OCI-M2 (cell line): ENCODE measurements at regions not wholly inside any gene's neighbourhood (a gene's known extent, or its start where the extent isn't known, plus 50 kb on each side); places are given as distances from the start of the nearest gene placed in this dataset.

Source experiments
- DNase-seq: peaks from one replicate; lab custom pipeline; 2025; ENCODE audit not compliant: unreplicated experiment; lab: John Stamatoyannopoulos, UW

- no peak for DNase-seq
Observed at GRCh38 chr18:40707797-40708196, 1247.2 kb upstream of the PIK3C3 start.

- DNase-seq = no peak
Observed at GRCh38 chr18:40698129-40698528, 1256.9 kb upstream of the PIK3C3 start.

GRCh38 chr18:40695526-40695925 is 1259.5 kb upstream of the PIK3C3 start:
- no peak for DNase-seq

- DNase-seq = no peak
Observed at GRCh38 chr18:40692871-40693270, 1262.2 kb upstream of the PIK3C3 start.

GRCh38 chr18:40690062-40690461 is 1265.0 kb upstream of the PIK3C3 start:
- no peak for DNase-seq

- DNase-seq = no peak
Observed at GRCh38 chr18:40687399-40687798, 1267.6 kb upstream of the PIK3C3 start.

- DNase-seq = no peak
Observed at GRCh38 chr18:40686836-40687235, 1268.2 kb upstream of the PIK3C3 start.

GRCh38 chr18:40685219-40685618 is 1269.8 kb upstream of the PIK3C3 start:
- DNase-seq = no peak

- DNase-seq = no peak
Observed at GRCh38 chr18:40678318-40678717, 1276.7 kb upstream of the PIK3C3 start.

GRCh38 chr18:40676668-40677067 is 1278.4 kb upstream of the PIK3C3 start:
- no peak for DNase-seq

GRCh38 chr18:40673150-40673549 is 1281.9 kb upstream of the PIK3C3 start:
- DNase-seq = no peak

GRCh38 chr18:40672590-40672989 is 1282.4 kb upstream of the PIK3C3 start:
- DNase-seq = no peak

- DNase-seq = no peak
Observed at GRCh38 chr18:40670668-40671375, 1284.2 kb upstream of the PIK3C3 start.

- no peak for DNase-seq
Observed at GRCh38 chr18:40662898-40663437, 1292.1 kb upstream of the PIK3C3 start.

- DNase-seq = no peak
Observed at GRCh38 chr18:40653682-40654081, 1301.4 kb upstream of the PIK3C3 start.

- DNase-seq = no peak
Observed at GRCh38 chr18:40652321-40652720, 1302.7 kb upstream of the PIK3C3 start.

GRCh38 chr18:40651163-40651562 is 1303.9 kb upstream of the PIK3C3 start:
- no peak for DNase-seq

GRCh38 chr18:40642692-40643229 is 1312.3 kb upstream of the PIK3C3 start:
- DNase-seq = no peak

GRCh38 chr18:40631319-40631718 is 1323.7 kb upstream of the PIK3C3 start:
- DNase-seq = no peak

GRCh38 chr18:40630496-40630895 is 1324.5 kb upstream of the PIK3C3 start:
- DNase-seq = no peak

- no peak for DNase-seq
Observed at GRCh38 chr18:40624959-40625358, 1330.1 kb upstream of the PIK3C3 start.

- no peak for DNase-seq
Observed at GRCh38 chr18:40613721-40614120, 1341.3 kb upstream of the PIK3C3 start.

- DNase-seq = no peak
Observed at GRCh38 chr18:40612356-40612755, 1342.7 kb upstream of the PIK3C3 start.
